GM12891 (cell line): ENCODE measurements at regions not wholly inside any gene's neighbourhood (a gene's known extent, or its start where the extent isn't known, plus 50 kb on each side); places are given as distances from the start of the nearest gene placed in this dataset.

Experiments
- POLR2A ChIP-seq: IDR thresholded peaks from 2 replicates; pipeline ENCODE4 v1.6.1; 2011; ENCODE audit warnings: low read depth, low read length, control low read depth
- POLR2AphosphoS5 ChIP-seq: IDR thresholded peaks from 2 replicates; pipeline ENCODE4 v1.6.1; 2011; ENCODE audit warnings: low read depth, low read length, control low read depth
- SPI1 ChIP-seq: IDR thresholded peaks from 2 replicates; pipeline ENCODE4 v1.6.1; 2011; ENCODE audit warnings: low read depth, low read length, control low read depth

GRCh38 chr7:157471259-157472125, 134.7 kb downstream of the DNAJB6 start:
- TF ChIP-seq POLR2A (no peak), SPI1 (no peak), POLR2AphosphoS5 (no peak)
